ENCODE measurements at regions not wholly inside any gene's neighbourhood (a gene's known extent, or its start where the extent isn't known, plus 50 kb on each side); places are given as distances from the start of the nearest gene placed in this dataset.
"Not testable (repeated sequence)": the region's sequence is repeated elsewhere in the genome, so short reads cannot be mapped to it uniquely, and the experiment has no call there.

GRCh38 chr5:50590444-50591189, 75.8 kb upstream of the PARP8 start:
- DNase-seq (ENCODE audit: low read depth), result not testable (repeated sequence)

GRCh38 chr5:50591338-50591737, 75.1 kb upstream of the PARP8 start:
- DNase-seq (ENCODE audit: low read depth), result not testable (repeated sequence)

- no peak for DNase-seq (ENCODE audit: low read depth)
These were observed 72.8 kb upstream of the PARP8 start for GRCh38 chr5:50593681-50594080.

GRCh38 chr5:50595199-50595598, 71.2 kb upstream of the PARP8 start:
- DNase-seq (ENCODE audit: low read depth), result peak; percentile 72

GRCh38 chr5:50601576-50601975, 64.9 kb upstream of the PARP8 start:
- peak; percentile 2 for DNase-seq (ENCODE audit: low read depth)

- no peak for DNase-seq (ENCODE audit: low read depth)
These were observed 60.3 kb upstream of the PARP8 start for GRCh38 chr5:50606179-50606578.

- not testable (repeated sequence) for DNase-seq (ENCODE audit: low read depth)
These were observed 59.0 kb upstream of the PARP8 start for GRCh38 chr5:50607456-50607855.

- DNase-seq (ENCODE audit: low read depth), result not testable (repeated sequence)
These were observed 58.3 kb upstream of the PARP8 start for GRCh38 chr5:50607953-50608705.

GRCh38 chr5:50613057-50613456, 53.4 kb upstream of the PARP8 start:
- not testable (repeated sequence) for DNase-seq (ENCODE audit: low read depth)

All from RPMI7951 (cell line).